ENCODE measurements at regions not wholly inside any gene's neighbourhood (a gene's known extent, or its start where the extent isn't known, plus 50 kb on each side); places are given as distances from the start of the nearest gene placed in this dataset.

DNA sequence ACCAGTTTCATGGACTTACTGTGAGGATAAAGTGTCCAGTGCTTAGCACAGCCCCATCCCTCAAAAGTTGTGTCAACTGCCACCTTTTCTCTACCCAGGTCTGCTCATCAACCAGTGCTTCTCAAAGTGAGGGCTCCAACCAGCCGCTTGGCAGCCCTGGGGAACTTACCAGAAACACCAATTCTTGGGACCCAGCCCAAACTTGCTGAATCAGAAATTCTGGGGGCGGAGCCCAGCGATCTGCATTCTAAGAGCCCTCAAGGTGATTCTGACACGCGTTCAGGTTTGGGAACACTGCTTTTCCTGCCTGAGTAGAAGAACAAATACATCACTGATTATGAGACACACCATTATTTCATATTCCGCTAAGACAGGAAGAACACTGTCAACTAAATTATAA is 132.0 kb downstream of the NSG2 start:
- H3K9ac ChIP-seq (ENCODE audit: low read length in 5 of 5) = no peak overlapping the region
- H3K9me3 ChIP-seq (ENCODE audit: control insufficient read depth in 5 of 5, low read length in 5 of 5) = peaks cover 0 to 4% (median 0%) of the 10 kb centered on the region in 5 donors
- no peaks in the 10 kb centered on the region for H3K36me3 ChIP-seq (ENCODE audit: control insufficient read depth in 5 of 5, insufficient read depth in 5 of 5, low read length in 5 of 5)
- H3K27ac ChIP-seq (ENCODE audit: low read depth, low read length) = no peak overlapping the region
- H3K4me3 ChIP-seq (ENCODE audit: low read depth in 1 of 5, low read length in 5 of 5) = no peak overlapping the region
- H3K4me1 ChIP-seq (ENCODE audit: control insufficient read depth in 5 of 5, insufficient read depth in 5 of 5, low read length in 5 of 5) = peaks cover 0 to 12% (median 0%) of the 10 kb centered on the region in 5 donors
- H3K27me3 ChIP-seq (ENCODE audit: control insufficient read depth in 5 of 5, insufficient read depth in 4 of 5, low read length in 5 of 5) = peaks cover 0 to 12% (median 0%) of the 10 kb centered on the region in 5 donors

DNA sequence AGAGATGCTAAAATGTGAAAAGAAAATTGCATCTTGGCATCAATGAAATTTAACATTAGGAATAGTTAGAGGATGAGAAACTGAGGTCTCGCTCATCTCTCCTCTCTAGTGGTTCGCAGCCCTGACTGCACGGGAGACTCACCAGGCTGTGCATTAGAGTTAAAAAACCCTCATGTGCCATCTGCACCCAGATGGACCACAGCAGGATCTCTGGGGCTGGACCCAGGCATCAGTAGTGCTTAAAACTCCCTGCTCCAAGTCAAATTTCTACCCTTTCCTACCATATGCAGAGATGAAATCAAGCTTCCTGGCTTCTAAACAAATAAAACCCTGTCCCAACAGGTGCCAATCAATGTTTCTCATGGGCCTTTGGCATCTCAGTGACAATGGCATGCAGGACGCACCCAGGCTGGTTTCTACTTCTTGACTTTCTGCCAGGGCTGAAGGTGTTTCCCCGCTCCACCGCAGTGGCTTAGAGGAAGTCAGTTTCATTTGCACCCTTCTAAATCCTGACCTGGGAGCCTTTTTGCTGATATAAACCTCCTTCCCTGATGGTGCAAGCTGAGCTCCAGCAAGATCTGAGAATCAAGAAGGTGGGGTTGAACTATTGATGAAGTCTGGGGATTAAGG is 132.6 kb downstream of the NSG2 start:
- peaks cover 0 to 10% (median 0%) of the 10 kb centered on the region in 5 donors for H3K27me3 ChIP-seq (ENCODE audit: control insufficient read depth in 5 of 5, insufficient read depth in 4 of 5, low read length in 5 of 5)
- H3K9me3 ChIP-seq (ENCODE audit: control insufficient read depth in 5 of 5, low read length in 5 of 5) = peaks cover 0 to 4% (median 0%) of the 10 kb centered on the region in 5 donors
- no peaks in the 10 kb centered on the region for H3K36me3 ChIP-seq (ENCODE audit: control insufficient read depth in 5 of 5, insufficient read depth in 5 of 5, low read length in 5 of 5)
- peaks cover 0 to 12% (median 0%) of the 10 kb centered on the region in 5 donors for H3K4me1 ChIP-seq (ENCODE audit: control insufficient read depth in 5 of 5, insufficient read depth in 5 of 5, low read length in 5 of 5)
- no peak overlapping the region for H3K9ac ChIP-seq (ENCODE audit: low read length in 5 of 5)
- H3K27ac ChIP-seq (ENCODE audit: low read depth, low read length) = no peak overlapping the region
- H3K4me3 ChIP-seq (ENCODE audit: low read depth in 1 of 5, low read length in 5 of 5) = no peak overlapping the region

DNA sequence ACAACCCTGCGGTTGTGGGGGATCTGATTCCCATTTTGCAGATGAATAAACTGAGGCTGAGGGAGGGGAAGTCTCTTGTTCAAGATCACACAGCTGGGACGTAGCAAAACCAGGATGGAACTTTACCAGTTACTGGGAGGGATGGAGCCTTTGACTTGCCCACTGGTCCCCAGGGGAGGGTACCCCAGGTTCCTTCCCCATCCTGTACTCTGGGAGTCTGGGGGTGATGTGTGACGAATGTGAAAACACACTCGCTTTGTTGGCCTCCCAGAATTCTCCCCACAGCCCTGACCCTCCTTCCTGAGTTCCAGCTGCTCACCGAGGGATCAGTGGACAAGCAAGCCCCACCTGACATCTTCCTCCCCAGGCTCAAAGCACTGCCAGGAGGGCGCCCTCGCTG is 135.1 kb downstream of the NSG2 start:
- Histone ChIP-seq H3K4me1 (ENCODE audit: control insufficient read depth in 5 of 5, insufficient read depth in 5 of 5, low read length in 5 of 5) (peaks cover 0 to 10% (median 0%) of the 10 kb centered on the region in 5 donors), H3K4me3 (ENCODE audit: low read depth in 1 of 5, low read length in 5 of 5) (no peak overlapping the region), H3K36me3 (ENCODE audit: control insufficient read depth in 5 of 5, insufficient read depth in 5 of 5, low read length in 5 of 5) (no peaks in the 10 kb centered on the region), H3K9ac (ENCODE audit: low read length in 5 of 5) (no peak overlapping the region), H3K27me3 (ENCODE audit: control insufficient read depth in 5 of 5, insufficient read depth in 4 of 5, low read length in 5 of 5) (peaks cover 0 to 6% (median under 1%) of the 10 kb centered on the region in 5 donors), H3K27ac (ENCODE audit: low read depth, low read length) (no peak overlapping the region), H3K9me3 (ENCODE audit: control insufficient read depth in 5 of 5, low read length in 5 of 5) (peaks cover 0 to 4% (median 0%) of the 10 kb centered on the region in 5 donors)

DNA sequence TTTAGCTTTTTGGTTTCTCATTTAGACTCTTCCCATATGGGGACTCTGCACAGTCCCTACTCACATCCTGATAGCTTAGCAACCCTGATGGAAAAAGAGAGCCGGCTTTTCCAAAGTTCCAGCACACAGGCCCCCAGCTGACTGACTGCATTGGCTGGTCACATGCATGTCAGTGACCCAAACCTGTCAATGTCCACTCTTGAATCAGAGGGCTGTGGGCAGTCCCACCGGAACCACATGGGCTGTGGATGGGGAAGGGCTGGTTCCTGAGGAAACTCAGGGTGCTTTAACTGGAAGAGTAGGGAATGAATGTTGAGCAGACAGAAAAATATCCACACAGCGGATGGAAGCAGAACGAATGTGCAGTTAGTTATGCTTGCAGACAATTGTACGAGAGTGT is 136.6 kb downstream of the NSG2 start:
- Histone ChIP-seq H3K27ac (ENCODE audit: low read depth, low read length) (no peak overlapping the region), H3K9ac (ENCODE audit: low read length in 5 of 5) (no peak overlapping the region), H3K4me3 (ENCODE audit: low read depth in 1 of 5, low read length in 5 of 5) (no peak overlapping the region), H3K9me3 (ENCODE audit: control insufficient read depth in 5 of 5, low read length in 5 of 5) (no peaks in the 10 kb centered on the region), H3K4me1 (ENCODE audit: control insufficient read depth in 5 of 5, insufficient read depth in 5 of 5, low read length in 5 of 5) (no peaks in the 10 kb centered on the region), H3K27me3 (ENCODE audit: control insufficient read depth in 5 of 5, insufficient read depth in 4 of 5, low read length in 5 of 5) (peaks cover 0 to 9% (median 7%) of the 10 kb centered on the region in 5 donors), H3K36me3 (ENCODE audit: control insufficient read depth in 5 of 5, insufficient read depth in 5 of 5, low read length in 5 of 5) (no peaks in the 10 kb centered on the region)

DNA sequence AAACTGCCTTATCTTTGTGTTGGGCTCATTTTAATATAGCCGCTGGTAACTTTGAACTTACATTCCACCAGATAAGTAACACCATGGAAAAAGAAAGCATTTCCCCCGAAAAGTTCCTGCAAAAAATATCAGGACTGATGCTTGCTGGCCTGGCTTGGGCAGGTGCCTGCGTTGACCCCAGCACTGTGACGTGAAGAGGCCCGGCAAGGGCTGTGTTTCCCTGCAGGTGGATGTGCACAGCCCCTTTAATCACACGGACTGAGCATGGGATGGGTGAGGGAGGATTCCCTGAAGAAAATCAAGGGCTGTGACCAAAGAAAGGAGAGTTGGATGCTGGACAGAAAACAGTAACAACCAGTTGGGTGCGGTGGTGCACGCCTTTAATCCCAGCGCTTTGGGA is 138.2 kb downstream of the NSG2 start:
- Histone ChIP-seq H3K4me1 (ENCODE audit: control insufficient read depth in 5 of 5, insufficient read depth in 5 of 5, low read length in 5 of 5) (no peaks in the 10 kb centered on the region), H3K27me3 (ENCODE audit: control insufficient read depth in 5 of 5, insufficient read depth in 4 of 5, low read length in 5 of 5) (peaks cover 0 to 9% (median 7%) of the 10 kb centered on the region in 5 donors), H3K4me3 (ENCODE audit: low read depth in 1 of 5, low read length in 5 of 5) (no peak overlapping the region), H3K36me3 (ENCODE audit: control insufficient read depth in 5 of 5, insufficient read depth in 5 of 5, low read length in 5 of 5) (no peaks in the 10 kb centered on the region), H3K9me3 (ENCODE audit: control insufficient read depth in 5 of 5, low read length in 5 of 5) (no peaks in the 10 kb centered on the region), H3K27ac (ENCODE audit: low read depth, low read length) (no peak overlapping the region), H3K9ac (ENCODE audit: low read length in 5 of 5) (no peak overlapping the region)

DNA sequence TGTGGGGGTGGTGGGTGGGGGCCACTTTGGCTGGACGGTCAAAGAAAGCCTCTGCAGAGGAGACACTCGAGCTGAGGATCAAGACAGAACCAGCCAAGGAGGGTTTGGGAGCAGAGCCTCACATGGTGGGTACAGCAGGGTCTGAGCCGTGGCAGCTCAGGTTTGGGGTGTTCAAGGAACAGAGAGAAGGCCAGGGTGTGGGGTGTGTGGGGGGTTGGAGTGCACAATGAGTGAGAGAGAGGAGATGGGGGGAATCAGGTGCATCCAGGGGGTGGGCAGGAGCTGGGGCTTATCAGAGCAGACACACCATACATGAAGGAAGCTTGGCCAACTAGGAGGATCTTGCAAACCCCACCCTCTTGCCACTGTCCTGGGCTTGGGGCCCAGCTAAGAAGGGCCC is 140.0 kb downstream of the NSG2 start:
- peaks cover 0 to 17% (median 4%) of the 10 kb centered on the region in 5 donors for H3K27me3 ChIP-seq (ENCODE audit: control insufficient read depth in 5 of 5, insufficient read depth in 4 of 5, low read length in 5 of 5)
- no peak overlapping the region for H3K9ac ChIP-seq (ENCODE audit: low read length in 5 of 5)
- no peak overlapping the region for H3K27ac ChIP-seq (ENCODE audit: low read depth, low read length)
- H3K4me1 ChIP-seq (ENCODE audit: control insufficient read depth in 5 of 5, insufficient read depth in 5 of 5, low read length in 5 of 5) = no peaks in the 10 kb centered on the region
- H3K9me3 ChIP-seq (ENCODE audit: control insufficient read depth in 5 of 5, low read length in 5 of 5) = no peaks in the 10 kb centered on the region
- H3K36me3 ChIP-seq (ENCODE audit: control insufficient read depth in 5 of 5, insufficient read depth in 5 of 5, low read length in 5 of 5) = no peaks in the 10 kb centered on the region
- no peak overlapping the region for H3K4me3 ChIP-seq (ENCODE audit: low read depth in 1 of 5, low read length in 5 of 5)

DNA sequence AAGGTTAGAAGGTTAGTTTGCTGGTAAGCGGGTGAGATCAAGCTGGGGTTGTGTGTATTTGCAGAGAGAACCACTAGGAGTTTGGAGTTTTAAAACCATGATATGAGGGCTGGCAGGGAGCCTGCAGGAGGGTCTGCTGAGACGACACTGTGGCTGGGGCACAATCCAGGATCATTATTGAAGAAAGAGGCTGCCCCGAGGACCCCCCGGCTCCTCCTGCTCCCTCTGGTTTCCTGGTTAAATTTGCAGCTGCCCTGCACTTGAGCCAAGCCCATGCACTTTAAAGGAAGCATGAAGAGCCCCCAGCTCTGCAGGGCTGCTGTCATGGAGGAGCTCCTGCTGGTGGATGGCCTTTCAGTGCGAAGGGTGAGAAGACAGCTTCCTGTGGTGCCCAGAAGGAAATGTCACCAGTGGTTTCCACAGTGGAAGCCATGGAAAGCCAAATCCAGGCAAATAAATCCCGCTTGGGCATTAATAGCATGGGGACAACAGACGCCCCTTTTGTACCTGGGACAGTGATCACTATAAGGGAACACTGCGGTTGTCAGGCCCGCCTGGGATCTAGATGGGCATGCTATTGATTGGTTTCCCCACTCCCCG is 140.7 kb downstream of the NSG2 start:
- Histone ChIP-seq H3K9ac (ENCODE audit: low read length in 5 of 5) (no peak overlapping the region), H3K4me1 (ENCODE audit: control insufficient read depth in 5 of 5, insufficient read depth in 5 of 5, low read length in 5 of 5) (no peaks in the 10 kb centered on the region), H3K36me3 (ENCODE audit: control insufficient read depth in 5 of 5, insufficient read depth in 5 of 5, low read length in 5 of 5) (no peaks in the 10 kb centered on the region), H3K27ac (ENCODE audit: low read depth, low read length) (no peak overlapping the region), H3K9me3 (ENCODE audit: control insufficient read depth in 5 of 5, low read length in 5 of 5) (no peaks in the 10 kb centered on the region), H3K27me3 (ENCODE audit: control insufficient read depth in 5 of 5, insufficient read depth in 4 of 5, low read length in 5 of 5) (peaks cover 0 to 19% (median 4%) of the 10 kb centered on the region in 5 donors), H3K4me3 (ENCODE audit: low read depth in 1 of 5, low read length in 5 of 5) (no peak overlapping the region)

DNA sequence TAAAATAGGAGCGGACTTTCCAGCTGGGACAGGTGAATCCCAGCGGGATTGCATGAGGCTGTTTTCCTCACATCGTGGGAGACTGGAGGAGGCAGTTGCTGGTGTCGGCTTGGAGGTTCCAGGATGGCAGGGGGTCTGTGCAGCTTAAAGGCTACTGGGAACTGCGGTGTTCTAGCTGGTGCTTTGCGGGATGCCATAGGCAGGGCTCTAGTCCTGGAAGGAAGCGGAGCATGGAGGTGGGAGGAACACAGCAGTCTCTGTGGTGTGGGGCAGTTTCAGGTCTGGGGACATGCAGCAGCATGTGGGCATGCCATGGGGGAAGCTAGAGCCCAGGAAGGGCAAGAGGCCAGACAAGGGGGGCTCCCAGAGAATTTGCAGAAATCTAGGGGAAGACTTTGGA is 141.5 kb downstream of the NSG2 start:
- no peak overlapping the region for H3K4me3 ChIP-seq (ENCODE audit: low read depth in 1 of 5, low read length in 5 of 5)
- no peak overlapping the region for H3K27ac ChIP-seq (ENCODE audit: low read depth, low read length)
- no peaks in the 10 kb centered on the region for H3K9me3 ChIP-seq (ENCODE audit: control insufficient read depth in 5 of 5, low read length in 5 of 5)
- peaks cover 2 to 22% (median 4%) of the 10 kb centered on the region in 5 donors for H3K27me3 ChIP-seq (ENCODE audit: control insufficient read depth in 5 of 5, insufficient read depth in 4 of 5, low read length in 5 of 5)
- no peak overlapping the region for H3K9ac ChIP-seq (ENCODE audit: low read length in 5 of 5)
- no peaks in the 10 kb centered on the region for H3K36me3 ChIP-seq (ENCODE audit: control insufficient read depth in 5 of 5, insufficient read depth in 5 of 5, low read length in 5 of 5)
- H3K4me1 ChIP-seq (ENCODE audit: control insufficient read depth in 5 of 5, insufficient read depth in 5 of 5, low read length in 5 of 5) = no peaks in the 10 kb centered on the region

DNA sequence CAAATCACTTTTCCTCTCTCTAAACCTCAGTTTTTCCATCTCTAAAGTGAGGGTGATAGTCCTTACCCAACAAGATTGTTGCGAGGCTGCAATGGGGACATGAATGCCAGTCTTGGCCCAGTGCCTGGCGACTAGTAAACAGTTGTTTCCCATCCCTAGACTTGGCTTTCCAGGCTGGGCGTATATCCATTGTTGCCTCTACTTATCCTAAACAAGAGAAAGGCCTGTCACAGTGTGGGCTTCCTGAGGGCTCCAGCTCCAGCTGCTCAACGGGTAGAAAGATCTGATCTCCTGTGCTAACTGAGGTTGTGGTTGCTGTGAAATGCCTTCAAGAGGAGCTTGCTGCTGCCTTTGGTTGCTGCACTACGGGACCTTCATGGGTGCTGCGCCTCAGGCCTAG is 142.0 kb downstream of the NSG2 start:
- no peaks in the 10 kb centered on the region for H3K4me1 ChIP-seq (ENCODE audit: control insufficient read depth in 5 of 5, insufficient read depth in 5 of 5, low read length in 5 of 5)
- no peaks in the 10 kb centered on the region for H3K36me3 ChIP-seq (ENCODE audit: control insufficient read depth in 5 of 5, insufficient read depth in 5 of 5, low read length in 5 of 5)
- peaks cover 3 to 25% (median 7%) of the 10 kb centered on the region in 5 donors for H3K27me3 ChIP-seq (ENCODE audit: control insufficient read depth in 5 of 5, insufficient read depth in 4 of 5, low read length in 5 of 5)
- no peaks in the 10 kb centered on the region for H3K9me3 ChIP-seq (ENCODE audit: control insufficient read depth in 5 of 5, low read length in 5 of 5)
- H3K27ac ChIP-seq (ENCODE audit: low read depth, low read length) = no peak overlapping the region
- no peak overlapping the region for H3K4me3 ChIP-seq (ENCODE audit: low read depth in 1 of 5, low read length in 5 of 5)
- H3K9ac ChIP-seq (ENCODE audit: low read length in 5 of 5) = no peak overlapping the region

DNA sequence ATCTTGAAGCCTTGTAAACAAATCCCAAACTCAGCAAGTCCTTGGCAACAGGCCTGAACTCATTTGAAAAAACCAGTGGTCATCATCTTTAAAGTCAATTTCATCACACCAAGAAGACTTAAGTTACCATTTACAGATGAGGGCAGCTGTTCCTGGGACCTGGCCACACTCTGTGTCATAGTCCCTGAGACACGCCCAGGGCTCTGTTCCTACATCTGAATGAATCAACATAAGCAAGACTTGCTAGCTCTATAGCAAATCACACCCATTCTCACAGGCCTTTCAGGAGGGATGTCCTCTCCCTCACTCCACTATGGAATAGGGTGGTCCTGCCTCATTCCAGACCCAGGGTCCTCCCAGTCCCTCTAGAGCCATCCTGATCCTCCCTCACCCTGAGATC is 142.8 kb downstream of the NSG2 start:
- Histone ChIP-seq H3K27me3 (ENCODE audit: control insufficient read depth in 5 of 5, insufficient read depth in 4 of 5, low read length in 5 of 5) (peaks cover 6 to 25% (median 8%) of the 10 kb centered on the region in 5 donors), H3K9ac (ENCODE audit: low read length in 5 of 5) (no peak overlapping the region), H3K36me3 (ENCODE audit: control insufficient read depth in 5 of 5, insufficient read depth in 5 of 5, low read length in 5 of 5) (no peaks in the 10 kb centered on the region), H3K27ac (ENCODE audit: low read depth, low read length) (no peak overlapping the region), H3K4me1 (ENCODE audit: control insufficient read depth in 5 of 5, insufficient read depth in 5 of 5, low read length in 5 of 5) (no peaks in the 10 kb centered on the region), H3K9me3 (ENCODE audit: control insufficient read depth in 5 of 5, low read length in 5 of 5) (no peaks in the 10 kb centered on the region), H3K4me3 (ENCODE audit: low read depth in 1 of 5, low read length in 5 of 5) (no peak overlapping the region)
